GM21619 (cell line): ENCODE measurements at regions not wholly inside any gene's neighbourhood (a gene's known extent, or its start where the extent isn't known, plus 50 kb on each side); places are given as distances from the start of the nearest gene placed in this dataset.
"Not testable (repeated sequence)": the region's sequence is repeated elsewhere in the genome, so short reads cannot be mapped to it uniquely, and the experiment has no call there.

ENCODE experiments used
- ATAC-seq: cut with Tn5 transposase; IDR thresholded peaks from one replicate; pipeline ENCODE4 v1.9.1; 2021; ENCODE audit not compliant: unreplicated experiment

- no peak for ATAC-seq
Observed at GRCh38 chr12:115813256-115813655, 464.2 kb downstream of the MED13L start.

GRCh38 chr12:115811929-115812328 is 465.6 kb downstream of the MED13L start:
- ATAC-seq: no peak

GRCh38 chr12:115811045-115811444 is 466.4 kb downstream of the MED13L start:
- no peak for ATAC-seq

- ATAC-seq: no peak
Observed at GRCh38 chr12:115810122-115810901, 467.2 kb downstream of the MED13L start.

- no peak for ATAC-seq
Observed at GRCh38 chr12:115806000-115806399, 471.5 kb downstream of the MED13L start.

GRCh38 chr12:115802767-115803166 is 474.7 kb downstream of the MED13L start:
- ATAC-seq: no peak

- no peak for ATAC-seq
Observed at GRCh38 chr12:115801871-115802270, 475.6 kb downstream of the MED13L start.

GRCh38 chr12:115799610-115800009 is 477.9 kb downstream of the MED13L start:
- no peak for ATAC-seq

GRCh38 chr12:115798309-115798917 is 479.1 kb downstream of the MED13L start:
- ATAC-seq: no peak

- ATAC-seq: no peak
Observed at GRCh38 chr12:115794659-115795081, 482.8 kb downstream of the MED13L start.

GRCh38 chr12:115791331-115791730 is 486.2 kb downstream of the MED13L start:
- ATAC-seq: no peak

- ATAC-seq: no peak
Observed at GRCh38 chr12:115790526-115790925, 487.0 kb downstream of the MED13L start.

- not testable (repeated sequence) for ATAC-seq
Observed at GRCh38 chr12:115786490-115786889, 491.0 kb downstream of the MED13L start.

- no peak for ATAC-seq
Observed at GRCh38 chr12:115785548-115785947, 491.9 kb downstream of the MED13L start.

GRCh38 chr12:115776399-115776798 is 501.1 kb downstream of the MED13L start:
- ATAC-seq: no peak

- ATAC-seq: no peak
Observed at GRCh38 chr12:115774148-115774895, 503.2 kb downstream of the MED13L start.

GRCh38 chr12:115771601-115772000 is 505.9 kb downstream of the MED13L start:
- no peak for ATAC-seq

- no peak for ATAC-seq
Observed at GRCh38 chr12:115771065-115771464, 506.4 kb downstream of the MED13L start.

GRCh38 chr12:115770643-115771042 is 506.9 kb downstream of the MED13L start:
- ATAC-seq: no peak

- no peak for ATAC-seq
Observed at GRCh38 chr12:115767916-115768315, 509.6 kb downstream of the MED13L start.

GRCh38 chr12:115763982-115764621 is 513.4 kb downstream of the MED13L start:
- ATAC-seq: no peak
